Colon (tissue), 2 donors: ENCODE measurements at regions not wholly inside any gene's neighbourhood (a gene's known extent, or its start where the extent isn't known, plus 50 kb on each side); places are given as distances from the start of the nearest gene placed in this dataset.
"Not testable (repeated sequence)": the region's sequence is repeated elsewhere in the genome, so short reads cannot be mapped to it uniquely, and the experiment has no call there.

ENCODE experiments used
- FAIRE-seq: peaks from 2 replicates; lab custom pipeline; 2012; peaks lifted over from hg19 to GRCh38; lab: Jason Lieb, UNC
- donor health status: control.
- donor health status: control.

GRCh38 chr11:86147004-86147403 is 78.1 kb upstream of the PICALM start:
- FAIRE-seq: no peak

GRCh38 chr11:86145439-86146156 is 76.7 kb upstream of the PICALM start:
- no peak for FAIRE-seq

GRCh38 chr11:86144846-86145245 is 76.0 kb upstream of the PICALM start:
- no peak for FAIRE-seq

- not testable (repeated sequence) for FAIRE-seq
Observed at GRCh38 chr11:86144087-86144486, 75.2 kb upstream of the PICALM start.

- no peak for FAIRE-seq
Observed at GRCh38 chr11:86143087-86144030, 74.5 kb upstream of the PICALM start.

GRCh38 chr11:86142170-86142569 is 73.3 kb upstream of the PICALM start:
- no peak for FAIRE-seq

- FAIRE-seq: no peak
Observed at GRCh38 chr11:86141727-86142126, 72.8 kb upstream of the PICALM start.

GRCh38 chr11:86140334-86140990 is 71.6 kb upstream of the PICALM start:
- FAIRE-seq: no peak

- no peak for FAIRE-seq
Observed at GRCh38 chr11:86138958-86139357, 70.1 kb upstream of the PICALM start.

GRCh38 chr11:86136538-86136937 is 67.7 kb upstream of the PICALM start:
- no peak for FAIRE-seq

GRCh38 chr11:86135319-86135714 is 66.4 kb upstream of the PICALM start:
- no peak for FAIRE-seq

- peak; percentile 14 for FAIRE-seq
Observed at GRCh38 chr11:86134580-86135318, 65.9 kb upstream of the PICALM start.

GRCh38 chr11:86132667-86133249 is 63.9 kb upstream of the PICALM start:
- no peak for FAIRE-seq

GRCh38 chr11:86129740-86130540 is 61.1 kb upstream of the PICALM start:
- no peak for FAIRE-seq

GRCh38 chr11:86128914-86129313 is 60.0 kb upstream of the PICALM start:
- FAIRE-seq: no peak

GRCh38 chr11:86126862-86127261 is 58.0 kb upstream of the PICALM start:
- FAIRE-seq: no peak

- FAIRE-seq: no peak
Observed at GRCh38 chr11:86124251-86125233, 55.7 kb upstream of the PICALM start.

GRCh38 chr11:86122773-86123172 is 53.9 kb upstream of the PICALM start:
- FAIRE-seq: no peak

GRCh38 chr11:86120807-86121206 is 51.9 kb upstream of the PICALM start:
- no peak for FAIRE-seq

GRCh38 chr11:86119906-86120305 is 51.0 kb upstream of the PICALM start:
- FAIRE-seq: no peak
